ENCODE measurements at regions not wholly inside any gene's neighbourhood (a gene's known extent, or its start where the extent isn't known, plus 50 kb on each side); places are given as distances from the start of the nearest gene placed in this dataset.

DNA sequence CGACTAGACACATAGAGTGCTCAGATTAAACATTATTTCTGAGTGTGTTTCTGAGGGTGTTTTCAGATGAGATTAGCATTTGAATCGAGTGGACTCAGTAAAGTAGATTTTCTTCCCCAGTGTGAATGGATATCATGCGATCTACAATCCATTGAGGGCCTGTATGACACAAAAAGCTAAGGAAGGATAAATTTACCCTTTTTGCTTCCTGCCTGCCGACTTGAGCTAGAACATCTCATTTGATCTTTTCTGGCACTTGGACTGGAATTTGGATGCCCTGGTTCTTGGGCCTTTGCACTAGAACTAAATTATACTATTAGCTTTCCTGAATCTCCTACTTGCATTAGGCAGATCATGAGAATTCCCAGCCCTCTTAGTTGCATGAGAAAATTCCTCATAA is 675.8 kb downstream of the DOK5 start:
- TF ChIP-seq, protein P1, sequence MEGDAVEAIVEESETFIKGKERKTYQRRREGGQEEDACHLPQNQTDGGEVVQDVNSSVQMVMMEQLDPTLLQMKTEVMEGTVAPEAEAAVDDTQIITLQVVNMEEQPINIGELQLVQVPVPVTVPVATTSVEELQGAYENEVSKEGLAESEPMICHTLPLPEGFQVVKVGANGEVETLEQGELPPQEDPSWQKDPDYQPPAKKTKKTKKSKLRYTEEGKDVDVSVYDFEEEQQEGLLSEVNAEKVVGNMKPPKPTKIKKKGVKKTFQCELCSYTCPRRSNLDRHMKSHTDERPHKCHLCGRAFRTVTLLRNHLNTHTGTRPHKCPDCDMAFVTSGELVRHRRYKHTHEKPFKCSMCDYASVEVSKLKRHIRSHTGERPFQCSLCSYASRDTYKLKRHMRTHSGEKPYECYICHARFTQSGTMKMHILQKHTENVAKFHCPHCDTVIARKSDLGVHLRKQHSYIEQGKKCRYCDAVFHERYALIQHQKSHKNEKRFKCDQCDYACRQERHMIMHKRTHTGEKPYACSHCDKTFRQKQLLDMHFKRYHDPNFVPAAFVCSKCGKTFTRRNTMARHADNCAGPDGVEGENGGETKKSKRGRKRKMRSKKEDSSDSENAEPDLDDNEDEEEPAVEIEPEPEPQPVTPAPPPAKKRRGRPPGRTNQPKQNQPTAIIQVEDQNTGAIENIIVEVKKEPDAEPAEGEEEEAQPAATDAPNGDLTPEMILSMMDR (conservative IDR thresholded peaks at IDR 0.05; ENCODE audit: low read depth in 2 of 2), result no peak
- no peak for TF ChIP-seq EZH2phosphoT487 (IDR thresholded peaks at IDR 0.05; ENCODE audit: unreplicated experiment)
- no peak for TF ChIP-seq POLR2AphosphoS5 (IDR thresholded peaks at IDR 0.05; ENCODE audit: low read depth)
- TF ChIP-seq JUNB (IDR thresholded peaks at IDR 0.05; ENCODE audit: unreplicated experiment), result no peak
- no peak for TF ChIP-seq CREB1 (CRISPR knock-in tag; IDR thresholded peaks at IDR 0.05; ENCODE audit: low read depth)
- TF ChIP-seq, protein P2, sequence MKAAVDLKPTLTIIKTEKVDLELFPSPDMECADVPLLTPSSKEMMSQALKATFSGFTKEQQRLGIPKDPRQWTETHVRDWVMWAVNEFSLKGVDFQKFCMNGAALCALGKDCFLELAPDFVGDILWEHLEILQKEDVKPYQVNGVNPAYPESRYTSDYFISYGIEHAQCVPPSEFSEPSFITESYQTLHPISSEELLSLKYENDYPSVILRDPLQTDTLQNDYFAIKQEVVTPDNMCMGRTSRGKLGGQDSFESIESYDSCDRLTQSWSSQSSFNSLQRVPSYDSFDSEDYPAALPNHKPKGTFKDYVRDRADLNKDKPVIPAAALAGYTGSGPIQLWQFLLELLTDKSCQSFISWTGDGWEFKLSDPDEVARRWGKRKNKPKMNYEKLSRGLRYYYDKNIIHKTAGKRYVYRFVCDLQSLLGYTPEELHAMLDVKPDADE (IDR thresholded peaks at IDR 0.05), result no peak
- TF ChIP-seq EZH2 (IDR thresholded peaks at IDR 0.05; ENCODE audit: low read depth, unreplicated experiment), result no peak
- no peak for TF ChIP-seq STAT1 (IDR thresholded peaks at IDR 0.05; ENCODE audit: unreplicated experiment)

Measured in GM23338 (cell line).